ENCODE measurements at regions not wholly inside any gene's neighbourhood (a gene's known extent, or its start where the extent isn't known, plus 50 kb on each side); places are given as distances from the start of the nearest gene placed in this dataset.

GRCh38 chr19:16000024-16000663, 51.3 kb downstream of the OR10H4 start:
- no peak for DNase-seq (ENCODE audit: low read depth)

- peak; percentile 24 for DNase-seq (ENCODE audit: low read depth)
These were observed 52.9 kb downstream of the OR10H4 start for GRCh38 chr19:16001481-16002312.

GRCh38 chr19:16002406-16003384, 53.9 kb downstream of the OR10H4 start:
- no peak for DNase-seq (ENCODE audit: low read depth)

- no peak for DNase-seq (ENCODE audit: low read depth)
These were observed 54.6 kb downstream of the OR10H4 start for GRCh38 chr19:16003391-16003790.

GRCh38 chr19:16005925-16006324, 57.1 kb downstream of the OR10H4 start:
- DNase-seq (ENCODE audit: low read depth) = no peak

GRCh38 chr19:16012552-16012951, 63.7 kb upstream of the TPM4 start:
- no peak for DNase-seq (ENCODE audit: low read depth)

GRCh38 chr19:16013181-16013850, 63.0 kb upstream of the TPM4 start:
- no peak for DNase-seq (ENCODE audit: low read depth)

- no peak for DNase-seq (ENCODE audit: low read depth)
These were observed 62.1 kb upstream of the TPM4 start for GRCh38 chr19:16013851-16014840.

GRCh38 chr19:16014923-16015804, 61.1 kb upstream of the TPM4 start:
- no peak for DNase-seq (ENCODE audit: low read depth)

GRCh38 chr19:16015805-16016173, 60.5 kb upstream of the TPM4 start:
- DNase-seq (ENCODE audit: low read depth) = no peak

GRCh38 chr19:16016226-16017137, 59.8 kb upstream of the TPM4 start:
- DNase-seq (ENCODE audit: low read depth) = no peak

GRCh38 chr19:16017138-16017490, 59.2 kb upstream of the TPM4 start:
- no peak for DNase-seq (ENCODE audit: low read depth)

GRCh38 chr19:16018106-16018755, 58.1 kb upstream of the TPM4 start:
- DNase-seq (ENCODE audit: low read depth) = no peak

GRCh38 chr19:16018801-16019551, 57.3 kb upstream of the TPM4 start:
- no peak for DNase-seq (ENCODE audit: low read depth)

- no peak for DNase-seq (ENCODE audit: low read depth)
These were observed 56.4 kb upstream of the TPM4 start for GRCh38 chr19:16019691-16020448.

GRCh38 chr19:16021796-16022195, 54.5 kb upstream of the TPM4 start:
- DNase-seq (ENCODE audit: low read depth) = no peak

GRCh38 chr19:16022251-16022650, 54.0 kb upstream of the TPM4 start:
- DNase-seq (ENCODE audit: low read depth) = no peak

Measured in GM04504 (cell line).